Stimulated activated naive CD4-positive, alpha-beta T cell (primary cell): ENCODE measurements at regions not wholly inside any gene's neighbourhood (a gene's known extent, or its start where the extent isn't known, plus 50 kb on each side); places are given as distances from the start of the nearest gene placed in this dataset.
"Not testable (repeated sequence)": the region's sequence is repeated elsewhere in the genome, so short reads cannot be mapped to it uniquely, and the experiment has no call there.

Experiments used
- DNase-seq, 6 experiments: peaks; one replicate each; lab custom pipeline; 2025; lab: John Stamatoyannopoulos, UW

DNA sequence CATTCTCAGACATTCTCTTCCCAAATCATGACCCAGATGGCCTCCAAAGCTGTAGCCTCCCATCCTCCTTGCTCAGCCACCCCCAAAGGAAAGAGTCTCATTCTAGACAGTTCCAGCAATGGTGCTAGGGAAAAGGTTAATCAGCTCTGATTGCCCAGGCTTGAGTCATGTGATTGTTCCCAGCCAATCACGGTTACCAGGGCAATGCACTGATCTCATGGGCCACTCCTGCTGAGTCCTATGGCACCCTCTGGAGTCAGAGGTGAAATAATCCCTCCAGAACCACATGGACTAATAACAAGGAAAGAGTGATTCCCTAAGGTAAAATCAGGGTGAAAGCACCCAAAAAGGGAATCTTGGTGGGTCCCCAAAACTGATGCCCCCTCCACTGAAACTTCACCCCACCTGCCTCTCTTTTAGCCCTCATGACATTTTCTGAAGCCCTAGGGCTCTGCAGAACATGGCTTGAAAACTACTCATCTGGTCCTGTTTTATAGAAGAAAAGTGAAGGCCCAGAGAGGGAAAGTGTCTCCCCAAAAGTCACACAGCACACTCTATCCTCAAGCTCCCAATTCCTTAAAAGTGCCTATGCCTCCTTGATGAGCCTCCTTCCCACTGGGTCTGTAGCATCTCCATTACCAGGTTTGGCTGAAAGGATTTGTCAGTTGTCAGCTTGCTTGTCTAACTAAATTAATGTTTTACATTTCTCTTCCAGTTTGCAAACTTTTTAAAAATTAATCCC, 203.7 kb downstream of the MN1 start:
- no peak for DNase-seq

DNA sequence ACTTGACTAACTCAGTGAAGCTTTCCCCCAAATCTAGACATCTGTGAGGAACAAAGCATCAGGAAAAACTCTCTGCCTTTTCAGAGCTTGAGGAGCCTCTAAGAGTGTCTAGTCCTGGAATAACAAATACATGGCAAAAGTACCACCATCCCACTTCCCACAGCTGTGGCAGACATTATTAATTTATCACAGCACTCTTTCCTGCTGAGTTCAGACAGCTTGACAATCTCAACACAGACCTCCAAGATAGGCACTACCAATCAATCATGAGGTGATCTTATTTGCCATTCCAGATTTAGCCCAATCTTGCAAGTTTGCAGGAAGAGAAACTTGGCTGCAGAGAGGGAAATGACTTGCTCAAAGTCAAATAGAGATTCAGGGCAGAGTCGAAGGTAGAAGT, 202.8 kb downstream of the MN1 start:
- no peak for DNase-seq

DNA sequence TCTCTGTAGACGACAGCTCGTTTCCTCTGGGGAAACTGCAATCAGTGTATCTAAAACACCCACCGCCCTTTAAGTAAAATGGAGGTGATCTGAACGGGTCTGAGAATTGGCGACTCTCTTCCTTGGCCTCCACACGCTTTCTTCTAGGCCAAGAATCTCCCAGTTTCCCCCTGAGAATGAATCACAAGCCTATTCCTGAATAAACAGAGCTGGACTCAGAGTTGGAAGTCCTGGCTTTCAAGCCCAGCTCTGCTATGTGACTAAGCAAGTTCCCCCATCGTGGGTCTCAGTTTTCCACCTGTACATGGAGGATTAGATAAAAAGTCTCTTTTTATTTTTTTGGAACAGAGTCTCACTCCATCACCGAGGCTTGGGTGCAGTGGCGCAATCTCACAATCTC, 200.4 kb downstream of the MN1 start:
- DNase-seq, result no peak

DNA sequence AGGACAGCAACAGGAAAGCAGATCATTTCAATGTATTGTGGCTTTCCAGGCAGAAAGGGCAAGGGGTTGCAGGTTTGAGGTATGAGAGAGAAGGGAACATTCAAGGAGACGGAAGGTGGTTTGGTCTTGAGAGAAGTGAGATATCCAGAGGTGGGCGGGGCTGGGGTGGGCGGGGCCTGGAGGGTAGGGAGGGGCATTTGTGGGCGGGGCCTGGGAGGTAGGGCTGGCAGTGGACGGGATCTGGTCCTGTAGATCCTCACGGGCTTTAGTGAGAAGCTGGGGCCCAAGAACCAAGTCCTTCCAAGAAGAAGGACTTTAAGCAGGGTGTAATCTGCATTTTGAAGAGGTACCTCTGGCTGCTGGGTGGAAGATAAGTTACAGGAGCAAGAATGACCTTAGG, 199.2 kb downstream of the MN1 start:
- DNase-seq, result no peak

DNA sequence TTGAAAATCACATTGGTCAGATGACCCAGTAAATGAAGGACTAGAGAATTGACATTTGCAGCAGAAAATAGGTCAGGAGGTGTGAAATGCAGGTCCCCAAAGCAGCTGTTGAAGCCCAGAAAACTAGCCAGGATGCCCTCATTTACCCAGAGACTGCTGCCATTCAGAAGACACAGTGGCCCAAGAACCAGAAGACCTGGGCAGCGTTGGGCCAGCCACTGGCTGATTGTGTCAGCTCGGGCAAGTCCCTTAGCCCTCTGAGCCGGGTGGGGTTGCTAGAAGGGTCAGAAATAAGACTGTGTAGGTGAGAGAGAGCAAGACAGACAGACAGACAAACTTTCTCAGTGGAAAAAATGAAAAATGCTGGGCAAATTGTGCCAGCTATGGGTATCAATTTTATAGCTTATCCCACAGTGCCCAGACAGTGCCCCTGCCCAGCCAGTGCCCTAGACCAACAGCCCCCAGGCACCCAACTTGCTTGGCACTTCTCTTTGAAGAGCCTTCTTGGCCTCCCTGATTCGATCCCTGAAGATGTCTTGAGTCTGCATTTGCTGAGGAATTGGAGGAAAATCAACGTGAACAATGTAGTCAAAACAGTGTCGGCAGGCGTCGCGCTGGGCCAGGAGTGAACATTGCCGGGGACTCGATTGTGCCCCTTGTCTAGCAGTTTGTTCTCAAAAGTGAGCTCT, 198.3 kb downstream of the MN1 start:
- no peak for DNase-seq

DNA sequence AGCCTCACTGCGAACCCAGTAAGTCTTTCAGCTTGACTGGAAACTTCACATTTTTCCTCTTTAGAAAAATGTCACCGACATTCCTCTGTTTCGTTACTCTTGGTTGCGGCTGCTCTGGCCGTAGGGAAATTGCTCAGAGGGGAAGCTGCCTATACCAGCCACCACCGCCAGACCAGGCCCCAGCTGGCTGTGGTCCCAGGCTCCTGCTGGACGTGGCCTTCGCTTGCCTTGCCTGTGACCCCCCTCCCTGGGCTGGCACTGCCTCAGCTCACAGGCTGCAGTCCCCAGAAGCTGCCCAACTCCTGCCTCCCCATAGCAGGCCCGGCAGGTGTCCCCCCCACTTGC, 197.8 kb downstream of the MN1 start:
- DNase-seq, result no peak

DNA sequence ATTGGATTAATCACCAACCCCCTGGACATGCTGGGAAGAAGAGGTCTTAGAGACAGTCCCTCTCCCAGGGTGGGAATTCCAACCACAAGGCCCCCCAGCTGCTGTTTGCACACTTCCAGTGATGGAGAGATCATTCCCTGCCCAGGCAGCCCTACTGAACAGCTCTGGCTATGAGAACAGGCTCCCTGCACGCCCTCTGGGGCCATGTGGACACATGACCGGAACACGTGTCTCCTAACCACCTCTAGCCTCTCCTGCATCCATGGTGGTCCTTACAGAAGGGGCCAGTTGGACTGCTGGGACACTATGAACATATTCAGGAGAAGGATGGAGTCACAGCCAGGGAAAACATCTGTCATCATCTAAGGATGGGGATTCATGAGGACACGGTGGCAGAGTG, 196.2 kb downstream of the MN1 start:
- no peak for DNase-seq

DNA sequence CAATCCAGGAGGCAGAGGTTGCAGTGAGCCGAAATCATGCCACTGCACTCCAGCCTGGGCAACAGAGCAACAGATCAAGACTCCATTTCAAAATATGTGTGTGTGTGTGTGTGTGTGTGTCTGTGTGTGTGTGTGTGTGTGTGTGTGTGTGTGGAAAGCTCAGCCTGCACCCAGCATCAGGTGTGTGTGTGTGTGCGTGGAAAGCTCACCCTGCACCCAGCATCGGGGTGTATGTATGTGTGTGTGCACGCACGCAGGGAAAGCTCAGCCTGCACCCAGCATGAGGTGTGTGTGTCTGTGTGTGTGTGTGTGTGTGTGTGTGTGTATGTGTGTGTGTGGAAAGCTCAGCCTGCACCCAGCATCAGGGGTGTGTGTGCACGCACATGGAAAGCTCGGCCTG, 193.8 kb downstream of the MN1 start:
- not testable (repeated sequence) for DNase-seq

DNA sequence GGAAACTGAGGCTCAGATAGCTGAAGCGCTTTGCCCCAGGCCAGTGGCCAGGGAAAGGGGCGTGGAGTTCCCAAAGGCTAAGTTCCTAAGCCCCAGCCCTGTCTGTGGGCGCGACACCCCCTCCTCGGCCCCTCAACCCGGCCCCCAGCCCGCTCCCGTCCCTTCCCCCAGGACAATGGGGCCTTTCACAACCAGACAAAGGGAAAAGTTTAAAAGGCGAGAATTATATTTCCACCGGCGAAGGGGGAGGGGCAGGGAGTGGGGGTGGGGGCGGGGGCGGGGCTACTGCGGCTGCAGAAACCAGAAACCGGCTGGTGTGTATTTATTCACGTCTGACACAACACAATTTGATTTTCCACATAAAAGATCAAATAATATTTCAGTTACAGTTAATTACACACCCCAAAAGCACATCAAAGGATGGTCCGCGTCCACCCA, 192.1 kb downstream of the MN1 start:
- no peak for DNase-seq

DNA sequence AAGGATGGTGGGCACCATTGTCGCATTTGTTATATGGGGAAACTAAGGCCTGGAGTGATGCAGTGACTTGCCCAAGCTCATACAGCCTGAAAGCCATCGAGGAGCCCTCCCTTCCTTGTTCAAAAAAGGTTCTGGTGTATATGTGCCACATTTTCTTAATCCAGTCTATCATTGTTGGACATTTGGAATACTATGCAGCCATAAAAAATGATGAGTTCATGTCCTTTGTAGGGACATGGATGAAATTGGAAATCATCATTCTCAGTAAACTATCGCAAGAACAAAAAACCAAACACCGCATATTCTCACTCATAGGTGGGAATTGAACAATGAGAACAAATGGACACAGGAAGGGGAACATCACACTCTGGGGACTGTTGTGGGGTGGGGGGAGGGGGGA, 191.4 kb downstream of the MN1 start:
- DNase-seq, result not testable (repeated sequence)

DNA sequence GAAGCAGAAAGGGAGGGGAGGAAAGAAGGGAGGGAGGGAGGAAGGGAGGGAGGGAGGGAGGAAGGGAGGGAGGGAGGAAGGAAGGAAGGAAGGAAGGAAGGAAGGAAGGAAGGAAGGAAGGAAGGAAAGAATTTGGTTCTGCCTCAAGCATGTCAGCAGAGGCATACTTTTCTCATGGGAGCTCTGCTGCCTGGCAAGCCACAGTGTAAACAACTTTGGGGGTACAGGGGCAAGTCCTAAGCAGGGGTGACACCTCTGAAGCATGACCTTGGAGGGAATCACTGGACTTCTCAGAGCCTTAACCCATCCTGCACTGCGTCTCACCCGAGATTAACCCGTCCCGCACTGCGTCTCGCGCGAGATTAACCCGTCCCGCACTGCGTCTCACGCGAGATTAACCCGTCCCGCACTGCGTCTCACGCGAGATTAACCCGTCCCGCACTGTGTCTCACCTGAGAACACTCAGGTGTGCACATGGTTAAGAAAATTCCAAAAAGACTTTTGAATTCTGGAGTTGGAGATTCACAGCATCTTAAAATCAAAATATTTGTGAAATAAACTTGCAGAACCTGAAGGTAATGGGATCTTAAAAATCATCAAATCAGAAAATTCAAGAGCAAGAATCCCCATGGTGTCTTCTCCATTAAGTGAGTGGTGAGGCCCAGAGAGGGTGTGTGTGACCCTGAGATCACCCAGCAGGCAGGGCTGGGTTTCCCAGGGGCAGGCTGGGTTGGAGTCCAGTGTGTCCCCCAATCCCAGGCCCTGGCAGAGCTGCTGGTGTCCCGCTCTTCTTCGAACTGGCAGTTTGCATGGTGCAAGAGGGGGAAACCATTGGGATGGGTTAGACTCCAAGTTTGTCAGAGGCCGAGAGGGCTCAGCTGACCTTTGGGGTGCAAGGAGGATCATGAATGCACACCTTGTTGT, 190.4 kb downstream of the MN1 start:
- DNase-seq, result no peak

DNA sequence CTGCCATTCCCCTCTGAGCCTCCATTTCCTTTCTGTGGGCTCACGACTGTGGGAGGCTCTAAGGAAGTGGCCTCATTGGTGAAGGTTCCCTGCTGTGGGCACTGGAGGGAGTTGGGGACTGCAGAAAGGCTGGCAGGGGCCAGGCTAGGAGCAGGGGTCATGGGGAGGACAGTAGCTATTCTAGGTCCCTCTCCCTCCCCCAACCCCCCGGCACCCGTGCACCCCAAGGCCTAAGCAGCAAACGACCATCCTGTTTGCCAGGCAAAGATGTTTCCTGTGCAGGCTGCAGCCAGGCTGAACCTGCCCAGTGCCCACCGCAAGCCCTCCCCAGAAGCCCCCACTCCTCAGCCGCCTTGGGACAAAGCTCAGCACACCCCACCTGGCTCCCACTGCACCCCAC, 189.4 kb downstream of the MN1 start:
- no peak for DNase-seq

DNA sequence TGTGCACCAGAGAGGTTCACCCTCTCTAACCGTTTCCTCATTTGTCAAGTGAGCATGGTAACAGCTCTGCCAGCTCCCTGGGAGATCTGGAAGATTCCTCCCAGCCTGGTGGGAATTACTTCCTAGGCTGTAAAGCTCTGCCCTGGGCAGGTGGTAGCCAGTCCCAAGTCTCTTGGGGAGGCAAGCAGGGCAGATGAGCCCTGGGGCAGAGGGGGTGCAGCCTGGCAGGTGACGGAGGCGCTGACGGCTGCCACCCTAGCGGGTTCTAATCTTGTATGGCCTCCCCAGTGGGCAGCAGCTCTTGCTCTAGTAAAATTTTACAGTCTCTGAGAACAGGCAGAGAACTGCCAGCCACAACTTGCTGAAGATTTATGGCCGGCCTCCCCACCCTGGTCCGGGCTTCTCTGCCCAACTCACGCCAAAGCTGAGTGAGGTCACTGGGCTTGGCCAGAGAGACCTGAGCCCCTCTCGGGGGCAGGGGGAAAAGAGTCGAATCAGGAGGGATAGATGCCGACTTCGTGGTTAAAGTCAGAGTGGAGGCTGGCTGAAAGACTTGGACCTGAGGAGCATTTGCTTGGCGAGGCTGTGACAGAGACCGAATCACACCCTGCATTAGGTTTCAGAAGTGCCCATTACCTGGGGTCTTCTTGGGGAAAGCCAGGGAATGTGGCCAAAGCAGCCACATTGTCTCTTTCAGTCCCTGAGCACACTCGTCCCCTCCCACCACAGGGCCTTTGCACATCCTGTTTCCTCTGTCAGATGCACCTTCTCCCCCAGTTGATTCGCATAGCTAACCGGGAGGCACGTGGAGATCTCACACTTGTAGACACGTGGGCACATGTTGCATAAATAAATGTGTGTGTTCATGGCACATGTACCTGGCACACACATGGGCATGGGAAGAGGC, 188.2 kb downstream of the MN1 start:
- no peak for DNase-seq

DNA sequence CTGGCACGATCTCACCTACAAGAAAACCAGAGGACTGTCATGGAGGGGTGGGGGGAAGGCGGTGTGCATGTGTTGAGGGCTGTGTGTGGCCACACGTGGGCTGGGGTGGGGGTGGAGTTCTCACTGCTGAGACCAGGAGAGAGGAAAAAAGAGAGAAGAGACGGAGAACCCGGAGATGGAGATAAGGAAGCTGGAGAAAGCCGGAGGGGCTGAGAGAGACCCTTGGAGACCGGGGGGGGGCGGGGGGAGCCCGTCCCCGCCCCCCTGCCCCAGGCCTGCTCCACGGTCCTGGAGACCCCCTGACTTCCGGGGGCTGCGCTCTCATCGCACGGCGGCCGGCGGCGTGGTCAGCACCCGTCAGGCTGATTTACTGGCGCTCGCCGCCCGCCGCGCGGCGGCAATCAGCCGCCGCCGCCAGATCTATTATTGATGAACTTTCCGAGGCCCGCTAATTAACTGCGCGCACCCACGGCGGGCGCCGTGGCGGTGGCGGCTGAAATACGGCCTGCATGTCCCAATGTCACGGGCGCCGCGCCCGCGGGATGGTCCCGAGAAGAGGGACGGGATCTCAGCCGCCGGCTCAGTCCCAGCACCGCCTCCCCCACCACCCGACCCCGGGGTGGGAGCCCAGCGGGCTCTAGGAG, 187.4 kb downstream of the MN1 start:
- no peak for DNase-seq

DNA sequence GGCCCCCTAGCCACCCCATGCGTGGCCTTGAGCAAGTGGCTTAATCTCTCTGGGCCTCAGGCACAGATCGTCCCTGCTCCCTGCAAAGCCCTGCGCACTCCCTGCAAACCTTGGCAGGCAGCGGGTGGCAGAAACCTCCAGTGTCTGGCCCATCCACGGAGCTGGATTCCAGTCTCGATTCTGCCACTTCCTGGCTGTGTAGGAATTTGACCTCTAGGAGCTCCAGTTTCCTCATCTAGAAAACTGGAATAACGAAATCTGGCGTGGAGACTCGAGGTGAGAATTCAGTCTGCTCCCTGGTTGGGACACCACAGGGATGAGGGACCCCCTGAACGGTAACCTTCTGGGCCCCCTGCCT, 186.9 kb downstream of the MN1 start:
- DNase-seq, result no peak

DNA sequence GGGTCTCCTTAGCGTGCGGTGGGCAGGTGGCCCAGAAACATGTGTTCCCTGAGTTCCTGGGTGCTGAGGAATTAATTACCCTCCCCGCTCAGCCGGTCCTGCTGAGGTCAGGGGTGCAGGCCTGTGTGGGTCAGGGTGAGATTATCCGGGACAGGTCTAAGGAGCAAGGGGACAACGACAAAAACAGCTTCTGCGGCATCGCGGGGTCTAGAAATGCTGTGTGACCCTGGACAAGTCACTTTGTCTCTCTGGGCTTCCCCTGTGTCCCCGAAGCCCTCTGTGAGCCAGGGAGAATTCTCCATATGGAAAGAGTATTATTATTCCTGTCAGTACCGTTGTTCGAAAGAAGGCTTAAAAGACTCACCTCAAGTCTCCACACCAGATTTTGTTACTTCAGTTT, 186.1 kb downstream of the MN1 start:
- no peak for DNase-seq

DNA sequence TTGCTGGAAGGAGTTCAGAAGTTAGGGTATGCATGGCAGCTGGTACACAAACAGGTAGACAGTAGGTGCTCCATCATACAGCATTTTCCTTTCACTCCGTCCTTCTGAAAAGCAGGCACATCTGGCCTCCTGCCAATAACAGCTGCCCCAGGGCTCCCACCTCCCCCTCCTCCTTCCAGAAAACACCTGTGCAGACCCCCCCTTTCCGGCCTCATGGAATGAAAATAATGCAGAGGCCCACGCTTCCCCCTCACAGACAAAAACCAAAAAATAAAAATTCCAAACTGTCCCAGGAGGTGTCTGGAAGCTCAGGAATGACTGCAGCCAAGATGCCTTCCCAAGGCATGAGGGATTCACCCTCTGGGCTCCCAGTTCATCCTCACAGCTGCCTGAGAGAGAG, 185.5 kb downstream of the MN1 start:
- no peak for DNase-seq

DNA sequence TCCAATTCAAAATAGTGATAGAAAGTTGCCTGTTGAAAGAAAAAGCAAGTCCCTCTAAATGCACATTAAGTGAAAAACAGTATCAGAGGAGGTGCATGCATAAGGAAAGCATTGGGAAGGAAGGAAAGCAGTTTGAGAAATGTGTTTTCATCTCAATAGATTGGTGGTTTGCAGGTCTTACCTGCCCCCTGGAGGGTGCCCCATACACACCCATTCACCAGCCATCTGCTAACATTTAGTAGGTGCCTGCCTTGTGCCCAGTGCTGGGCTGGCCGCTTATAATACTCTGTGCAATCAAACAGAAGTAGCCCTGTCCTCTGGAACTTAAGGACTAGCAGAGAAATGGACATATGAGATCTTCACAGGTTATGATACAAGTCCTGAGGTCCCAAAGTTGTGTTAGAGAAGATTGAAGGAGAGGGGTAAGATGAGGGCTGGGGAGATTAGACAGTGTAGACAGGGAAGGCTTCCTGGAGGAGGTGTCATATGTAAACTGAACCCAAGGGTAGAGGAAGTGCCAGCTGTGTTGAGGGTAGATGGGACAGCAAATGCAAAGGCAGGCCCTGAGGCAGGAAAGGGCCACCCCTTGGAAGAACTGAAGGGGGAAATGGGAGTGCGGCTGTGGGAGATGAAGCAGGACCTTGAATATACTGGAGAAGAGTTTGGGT, 184.2 kb downstream of the MN1 start:
- no peak for DNase-seq

DNA sequence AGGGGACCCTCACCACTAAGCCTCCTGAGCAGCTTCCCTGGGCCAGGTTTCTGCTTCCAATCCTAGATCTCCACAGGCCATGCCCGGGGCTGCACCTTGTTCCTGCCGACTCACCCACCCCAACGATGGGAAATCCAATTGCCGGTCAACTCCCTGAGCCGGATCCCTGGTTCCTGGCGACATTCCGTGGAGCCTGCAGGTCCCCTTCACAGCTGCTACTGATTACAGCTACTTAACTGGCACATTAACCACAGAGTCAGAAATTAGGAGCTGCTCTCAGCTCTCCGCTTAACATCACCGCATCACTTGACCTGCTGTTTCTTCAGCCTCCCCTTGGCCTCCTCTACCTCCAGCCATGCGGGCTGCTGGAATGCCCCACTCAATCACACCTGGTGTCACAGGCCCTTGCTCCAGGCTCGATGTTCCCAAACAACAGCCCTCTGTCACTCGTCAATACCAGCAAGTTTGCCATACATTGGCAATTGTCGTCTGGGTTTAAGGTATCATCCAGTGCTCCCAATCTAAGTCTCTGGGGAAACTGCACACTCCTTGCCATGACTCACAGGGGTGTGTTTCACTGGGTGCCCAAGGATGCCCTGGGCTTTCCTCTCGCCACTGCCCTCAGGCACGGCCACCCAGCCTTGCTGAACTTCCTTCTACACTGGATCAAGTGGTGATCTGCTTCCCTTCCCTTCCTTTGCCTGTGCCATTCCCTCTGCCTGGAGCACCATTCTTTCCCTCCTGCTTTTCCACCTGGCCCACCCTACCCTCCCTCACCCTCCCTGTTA, 181.0 kb downstream of the MN1 start:
- no peak for DNase-seq

DNA sequence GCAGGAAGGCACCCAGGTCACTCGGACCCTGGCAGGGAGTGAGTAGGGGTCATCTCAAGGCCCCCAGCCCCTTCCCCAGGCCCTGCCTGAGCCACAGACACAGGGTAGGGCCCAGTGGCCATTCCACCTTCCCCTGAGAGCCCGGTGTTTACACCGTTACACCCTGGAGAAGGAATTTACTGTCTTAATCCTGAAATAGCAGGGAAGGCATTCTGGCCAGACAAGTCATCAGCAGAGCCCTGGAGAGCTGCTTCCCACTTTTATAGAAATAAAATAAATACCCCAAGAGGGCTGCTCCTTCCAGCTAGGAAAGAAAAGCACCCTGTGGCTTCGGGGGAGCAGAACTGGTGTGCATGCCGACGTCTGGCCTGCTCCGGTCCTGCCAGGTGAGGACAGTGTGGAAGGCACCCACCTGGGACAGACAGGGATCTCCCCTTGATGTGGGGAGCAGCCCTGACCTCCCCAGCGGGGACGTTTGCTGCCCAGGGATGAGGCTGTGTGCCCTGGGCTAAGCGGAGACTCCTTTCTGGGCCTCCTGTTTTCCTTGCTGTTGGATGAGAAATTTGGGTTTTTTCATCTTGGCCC, 180.0 kb downstream of the MN1 start:
- no peak for DNase-seq
